Osteoblast (primary cell): ENCODE measurements at regions not wholly inside any gene's neighbourhood (a gene's known extent, or its start where the extent isn't known, plus 50 kb on each side); places are given as distances from the start of the nearest gene placed in this dataset.

Experiments
- DNase-seq: peaks from one replicate; pipeline ENCODE4 v3.0.0; 2011; ENCODE audit warnings: low spot score, mixed read lengths; ENCODE audit not compliant: insufficient read length; ENCODE audit errors: missing footprints
- H2AFZ ChIP-seq: 2 replicates; pipeline ENCODE4 v1.6.0; 2011; ENCODE audit warnings: mild to moderate bottlenecking, low read length
- H3K27ac ChIP-seq: 2 replicates; pipeline ENCODE4 v1.5.1; 2011; ENCODE audit warnings: mild to moderate bottlenecking, low read depth, low read length, moderate library complexity
- H3K27me3 ChIP-seq: 2 replicates; pipeline ENCODE4 v1.6.0; 2012; ENCODE audit warnings: mild to moderate bottlenecking, control low read depth, inconsistent platforms, low read length, moderate library complexity; ENCODE audit not compliant: insufficient read depth
- H3K36me3 ChIP-seq: 2 replicates; pipeline ENCODE4 v1.5.1; 2011; ENCODE audit warnings: mild to moderate bottlenecking, low read length, control low read depth, moderate library complexity; ENCODE audit not compliant: insufficient read depth
- H3K4me1 ChIP-seq: 2 replicates; pipeline ENCODE4 v1.5.1; 2011; ENCODE audit warnings: mild to moderate bottlenecking, low read length, control low read depth, moderate library complexity; ENCODE audit not compliant: insufficient read depth
- H3K4me2 ChIP-seq: 2 replicates; pipeline ENCODE4 v1.6.0; 2011; ENCODE audit warnings: mild to moderate bottlenecking, low read length; ENCODE audit not compliant: insufficient read depth
- H3K4me3 ChIP-seq: fragments of 200-600 bp; sonication (generic); 3 replicates; pipeline ENCODE4 v1.5.1; 2012; ENCODE audit warnings: mild to moderate bottlenecking, low read length, inconsistent platforms; ENCODE audit not compliant: insufficient read depth
- H3K79me2 ChIP-seq: 2 replicates; pipeline ENCODE4 v1.6.0; 2012; ENCODE audit warnings: mild to moderate bottlenecking, low read length, control low read depth, inconsistent platforms; ENCODE audit not compliant: insufficient read depth
- H3K9me3 ChIP-seq: 2 replicates; pipeline ENCODE4 v1.5.1; 2011; ENCODE audit warnings: low read depth, low read length, control low read depth
- H4K20me1 ChIP-seq: 2 replicates; pipeline ENCODE4 v1.6.0; 2012; ENCODE audit warnings: mild to moderate bottlenecking, low read length, control low read depth; ENCODE audit not compliant: insufficient read depth
- TF ChIP-seq, protein P1 (sequence below): IDR thresholded peaks from 2 replicates; pipeline ENCODE4 v1.5.1; 2011; ENCODE audit warnings: mild to moderate bottlenecking, low read depth, low read length, moderate library complexity; ENCODE audit errors: extremely low read depth

DNA sequence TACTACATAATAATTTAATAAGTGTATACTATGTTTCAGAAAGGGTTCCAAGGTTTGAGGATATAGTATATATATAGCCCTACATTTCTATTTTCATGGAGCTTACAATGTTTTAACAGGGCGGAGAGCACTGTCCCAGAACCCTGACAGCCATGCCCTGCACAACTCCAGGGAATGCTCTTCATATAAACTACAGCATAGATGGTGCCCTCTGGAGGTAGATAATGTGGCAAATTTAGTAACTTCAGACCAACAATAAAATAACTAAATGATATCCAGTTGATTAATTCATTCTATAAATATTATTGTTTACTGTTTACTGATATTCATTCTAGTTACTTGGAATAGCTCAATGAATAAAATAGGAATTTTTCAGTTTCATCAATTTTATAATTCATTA lies 693.7 kb upstream of the CCDC179 start:
- TF ChIP-seq, protein P1, sequence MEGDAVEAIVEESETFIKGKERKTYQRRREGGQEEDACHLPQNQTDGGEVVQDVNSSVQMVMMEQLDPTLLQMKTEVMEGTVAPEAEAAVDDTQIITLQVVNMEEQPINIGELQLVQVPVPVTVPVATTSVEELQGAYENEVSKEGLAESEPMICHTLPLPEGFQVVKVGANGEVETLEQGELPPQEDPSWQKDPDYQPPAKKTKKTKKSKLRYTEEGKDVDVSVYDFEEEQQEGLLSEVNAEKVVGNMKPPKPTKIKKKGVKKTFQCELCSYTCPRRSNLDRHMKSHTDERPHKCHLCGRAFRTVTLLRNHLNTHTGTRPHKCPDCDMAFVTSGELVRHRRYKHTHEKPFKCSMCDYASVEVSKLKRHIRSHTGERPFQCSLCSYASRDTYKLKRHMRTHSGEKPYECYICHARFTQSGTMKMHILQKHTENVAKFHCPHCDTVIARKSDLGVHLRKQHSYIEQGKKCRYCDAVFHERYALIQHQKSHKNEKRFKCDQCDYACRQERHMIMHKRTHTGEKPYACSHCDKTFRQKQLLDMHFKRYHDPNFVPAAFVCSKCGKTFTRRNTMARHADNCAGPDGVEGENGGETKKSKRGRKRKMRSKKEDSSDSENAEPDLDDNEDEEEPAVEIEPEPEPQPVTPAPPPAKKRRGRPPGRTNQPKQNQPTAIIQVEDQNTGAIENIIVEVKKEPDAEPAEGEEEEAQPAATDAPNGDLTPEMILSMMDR, result no peak
- Histone ChIP-seq H2AFZ (no peak overlapping the region), H3K36me3 (no peaks in the 10 kb centered on the region), H3K4me2 (no peak overlapping the region), H3K9me3 (no peaks in the 10 kb centered on the region), H3K27ac (no peak overlapping the region), H3K27me3 (no peaks in the 10 kb centered on the region), H3K4me3 (no peak overlapping the region), H3K79me2 (no peaks in the 10 kb centered on the region), H4K20me1 (no peaks in the 10 kb centered on the region), H3K4me1 (no peaks in the 10 kb centered on the region)
- DNase-seq, result no peak

DNA sequence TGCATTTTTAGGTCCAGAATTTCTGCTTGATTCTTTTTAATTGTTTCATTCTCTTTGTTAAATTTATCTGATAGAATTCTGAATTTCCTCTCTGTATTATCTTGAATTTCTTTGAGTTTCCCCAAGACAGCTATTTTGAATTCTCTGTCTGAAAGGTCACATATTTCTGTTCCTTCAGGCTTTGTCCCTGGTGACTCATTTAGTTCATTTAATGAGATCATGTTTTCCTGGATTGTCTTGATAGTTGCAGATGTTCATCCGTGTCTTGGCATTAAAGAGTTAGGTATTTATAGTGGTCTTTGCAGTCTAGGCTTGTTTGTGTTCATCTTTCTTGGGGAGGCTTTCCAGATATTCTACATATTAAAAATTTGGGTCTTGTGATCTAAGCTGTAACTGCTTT lies 694.8 kb upstream of the CCDC179 start:
- H3K9me3 ChIP-seq, result no peaks in the 10 kb centered on the region
- TF ChIP-seq, protein P1, result no peak
- DNase-seq, result no peak
- H3K4me3 ChIP-seq, result no peak overlapping the region
- no peak overlapping the region for H3K4me2 ChIP-seq
- no peak overlapping the region for H3K27ac ChIP-seq
- no peaks in the 10 kb centered on the region for H3K4me1 ChIP-seq
- no peaks in the 10 kb centered on the region for H4K20me1 ChIP-seq
- no peak overlapping the region for H2AFZ ChIP-seq
- H3K36me3 ChIP-seq, result no peaks in the 10 kb centered on the region
- H3K27me3 ChIP-seq, result no peaks in the 10 kb centered on the region
- H3K79me2 ChIP-seq, result no peaks in the 10 kb centered on the region

DNA sequence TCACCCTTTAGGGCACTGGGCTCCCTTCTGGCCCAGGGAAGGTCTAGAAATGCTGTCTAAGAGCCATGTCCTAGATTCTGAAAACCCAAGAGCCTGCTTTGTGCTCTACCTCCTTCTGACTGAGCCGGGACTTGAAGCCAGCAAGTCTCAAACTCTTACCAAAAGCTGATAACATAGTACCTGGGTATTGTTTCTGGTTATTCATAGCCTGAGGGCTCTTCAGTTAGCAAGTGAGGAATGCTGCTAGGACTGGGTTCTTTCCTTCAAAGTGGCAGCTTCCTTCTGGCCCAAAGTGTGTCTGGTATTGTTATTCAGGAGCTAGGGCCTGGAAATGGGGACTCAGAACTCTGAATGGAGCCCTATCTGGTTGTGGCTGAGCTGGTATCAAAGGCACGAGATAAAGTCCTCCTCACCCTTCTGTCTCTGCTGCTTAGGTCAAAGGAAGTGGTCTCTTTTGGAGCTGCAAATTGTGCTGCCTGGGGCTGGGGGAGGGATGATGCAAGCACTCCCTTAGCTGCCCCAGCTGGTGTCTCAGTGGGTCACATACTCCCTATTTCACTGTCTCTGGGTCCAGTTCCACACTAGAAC lies 696.0 kb upstream of the CCDC179 start:
- Histone ChIP-seq H3K4me3 (no peak overlapping the region), H3K4me2 (no peak overlapping the region), H3K27ac (no peak overlapping the region), H3K9me3 (no peaks in the 10 kb centered on the region), H3K79me2 (no peaks in the 10 kb centered on the region), H3K36me3 (no peaks in the 10 kb centered on the region), H2AFZ (no peak overlapping the region), H3K4me1 (no peaks in the 10 kb centered on the region), H4K20me1 (no peaks in the 10 kb centered on the region), H3K27me3 (no peaks in the 10 kb centered on the region)
- no peak for DNase-seq
- TF ChIP-seq, protein P1, result no peak

DNA sequence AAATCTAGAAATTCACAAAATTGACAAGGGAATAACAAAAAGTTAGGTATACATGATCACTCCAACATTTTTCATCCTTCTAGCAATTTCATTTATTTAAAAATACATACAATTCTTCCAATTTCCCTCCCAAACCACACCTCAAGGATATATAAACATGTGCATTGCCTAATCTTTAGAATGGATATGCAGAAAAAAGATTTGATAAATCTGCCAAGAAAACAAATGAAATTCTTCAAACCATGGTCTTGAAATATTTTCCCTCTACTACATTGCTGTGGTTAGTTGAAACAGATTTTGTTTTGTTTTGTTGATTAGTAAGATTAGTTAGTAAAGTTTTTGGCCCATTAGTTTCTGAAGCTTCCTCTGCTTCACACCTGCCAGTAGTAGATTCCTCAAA lies 703.3 kb upstream of the CCDC179 start:
- H3K4me2 ChIP-seq, result no peak overlapping the region
- H3K4me3 ChIP-seq, result no peak overlapping the region
- no peak overlapping the region for H2AFZ ChIP-seq
- no peaks in the 10 kb centered on the region for H3K79me2 ChIP-seq
- no peaks in the 10 kb centered on the region for H3K27me3 ChIP-seq
- no peak overlapping the region for H3K27ac ChIP-seq
- TF ChIP-seq, protein P1, result no peak
- no peaks in the 10 kb centered on the region for H4K20me1 ChIP-seq
- no peaks in the 10 kb centered on the region for H3K36me3 ChIP-seq
- peaks cover 2% of the 10 kb centered on the region for H3K9me3 ChIP-seq
- no peak for DNase-seq
- H3K4me1 ChIP-seq, result no peaks in the 10 kb centered on the region
